ENCODE measurements at regions not wholly inside any gene's neighbourhood (a gene's known extent, or its start where the extent isn't known, plus 50 kb on each side); places are given as distances from the start of the nearest gene placed in this dataset.

GRCh38 chr2:58920001-58920400, 678.9 kb upstream of the FANCL start:
- H3K4me3 ChIP-seq, result no peak overlapping the region
- DNase-seq, result peak; percentile 80
- in situ Hi-C loops (cut with MboI), result no loop called here
- peak overlapping the region; percentile 23; the same call in 1 of the 2 replicates for H3K9ac ChIP-seq
- H3K4me2 ChIP-seq (ENCODE audit: unreplicated experiment), result peak overlapping the region; percentile 27
- peak overlapping the region; percentile 68 for H3K27ac ChIP-seq
- H3K4me1 ChIP-seq (ENCODE audit: insufficient read depth), result peaks cover 68% of the 10 kb centered on the region
- H3K9me2 ChIP-seq (ENCODE audit: insufficient read depth), result no peaks in the 10 kb centered on the region
- 100% methylated on average over 2 of the region's 2 CpGs for WGBS, 2 experiments (ENCODE audit: low coverage in 1 of 2, low lambda C conversion rate in 2 of 2, missing lambda C conversion rate in 2 of 2)
- H3K27me3 ChIP-seq (replicated peaks; ENCODE audit: insufficient read depth), result no peaks in the 10 kb centered on the region
- peaks cover 46% of the 10 kb centered on the region for H3F3A ChIP-seq (ENCODE audit: insufficient read depth)
- H3K36me3 ChIP-seq (ENCODE audit: low read depth), result no peaks in the 10 kb centered on the region
- no peak overlapping the region for H2AFZ ChIP-seq
- no peaks in the 10 kb centered on the region for H3K79me2 ChIP-seq (ENCODE audit: insufficient read depth)
- TF ChIP-seq EZH2phosphoT487 (IDR thresholded peaks at IDR 0.05; ENCODE audit: insufficient read depth, low read depth) (no peak), EZH2 (IDR thresholded peaks at IDR 0.05; ENCODE audit: insufficient read depth, poor library complexity, severe bottlenecking) (no peak)
- no peaks in the 10 kb centered on the region for H4K20me1 ChIP-seq (ENCODE audit: insufficient read depth)
- H3K9me3 ChIP-seq (ENCODE audit: low read depth), result no peaks in the 10 kb centered on the region

DNA sequence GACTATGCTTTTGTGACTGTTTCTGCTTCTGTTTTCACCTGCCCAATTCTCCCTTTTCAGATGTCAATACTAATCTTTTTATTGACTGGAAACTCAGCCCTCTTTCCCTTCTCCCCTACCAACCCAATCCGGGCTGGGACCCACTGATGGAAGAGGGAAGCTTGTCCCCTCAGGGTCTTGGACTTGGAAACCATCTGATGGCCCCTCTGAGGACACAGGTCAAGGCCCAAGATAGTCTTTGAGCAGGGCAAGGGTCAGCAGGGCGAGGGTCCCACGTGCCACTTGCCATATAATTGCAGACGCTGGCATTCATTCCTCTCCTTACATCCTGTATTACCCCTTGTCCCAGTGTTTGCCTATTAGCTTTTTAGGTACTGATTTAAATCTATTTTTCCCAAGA, 678.2 kb upstream of the FANCL start:
- no peak for DNase-seq
- Histone ChIP-seq H3K79me2 (ENCODE audit: insufficient read depth) (no peaks in the 10 kb centered on the region), H3K27ac (peak overlapping the region; percentile 68; the same call in 1 of the 2 replicates), H3K4me1 (ENCODE audit: insufficient read depth) (peaks cover 61% of the 10 kb centered on the region), H3K9ac (no peak overlapping the region), H4K20me1 (ENCODE audit: insufficient read depth) (no peaks in the 10 kb centered on the region), H3K27me3 (replicated peaks; ENCODE audit: insufficient read depth) (no peaks in the 10 kb centered on the region), H3K9me3 (ENCODE audit: low read depth) (no peaks in the 10 kb centered on the region), H3K9me2 (ENCODE audit: insufficient read depth) (no peaks in the 10 kb centered on the region), H2AFZ (no peak overlapping the region), H3K4me2 (ENCODE audit: unreplicated experiment) (no peak overlapping the region), H3F3A (ENCODE audit: insufficient read depth) (peaks cover 39% of the 10 kb centered on the region), H3K36me3 (ENCODE audit: low read depth) (no peaks in the 10 kb centered on the region), H3K4me3 (no peak overlapping the region)
- TF ChIP-seq EZH2phosphoT487 (IDR thresholded peaks at IDR 0.05; ENCODE audit: insufficient read depth, low read depth) (no peak), EZH2 (IDR thresholded peaks at IDR 0.05; ENCODE audit: insufficient read depth, poor library complexity, severe bottlenecking) (no peak)
- in situ Hi-C loops (cut with MboI), result no loop called here
- 97 to 98% methylated on average over 4 of the region's 4 CpGs for WGBS, 2 experiments (ENCODE audit: low coverage in 1 of 2, low lambda C conversion rate in 2 of 2, missing lambda C conversion rate in 2 of 2)

GRCh38 chr2:58918141-58918540, 677.0 kb upstream of the FANCL start:
- WGBS, 2 experiments (ENCODE audit: low coverage in 1 of 2, low lambda C conversion rate in 2 of 2, missing lambda C conversion rate in 2 of 2), result 7% methylated on average over 2 of the region's 2 CpGs

DNA sequence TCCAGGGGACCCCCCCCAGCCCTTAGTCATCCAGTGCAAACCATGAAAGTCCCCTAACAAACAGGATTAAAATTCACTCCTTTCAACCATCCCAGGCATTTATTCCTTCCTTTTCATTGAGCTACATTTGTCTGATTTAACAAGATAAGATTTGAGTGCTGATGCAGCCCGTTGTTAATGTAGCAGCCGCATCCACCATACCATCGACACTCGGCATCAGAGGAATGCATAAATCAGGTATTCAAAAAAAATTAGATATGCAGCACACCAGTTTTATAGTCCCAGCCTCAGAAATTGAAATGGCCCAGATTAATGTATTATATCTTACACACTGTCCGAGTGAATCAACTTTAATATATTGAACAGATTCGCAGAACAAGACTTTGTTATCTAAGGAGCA, 676.5 kb upstream of the FANCL start:
- Histone ChIP-seq H3K27me3 (replicated peaks; ENCODE audit: insufficient read depth) (no peaks in the 10 kb centered on the region), H3K9ac (peak overlapping the region; percentile 15; the same call in 1 of the 2 replicates)

More at GRCh38 chr2:58918141-58918540, 677.0 kb upstream of the FANCL start:
- H3K9ac ChIP-seq, result peak overlapping the region; percentile 15; the same call in 1 of the 2 replicates
- no peaks in the 10 kb centered on the region for H3K9me2 ChIP-seq (ENCODE audit: insufficient read depth)
- H3K27me3 ChIP-seq (replicated peaks; ENCODE audit: insufficient read depth), result no peaks in the 10 kb centered on the region
- H2AFZ ChIP-seq, result no peak overlapping the region
- H3K4me1 ChIP-seq (ENCODE audit: insufficient read depth), result peaks cover 51% of the 10 kb centered on the region
- peak; percentile 88 for DNase-seq
- H3K9me3 ChIP-seq (ENCODE audit: low read depth), result no peaks in the 10 kb centered on the region
- H3K79me2 ChIP-seq (ENCODE audit: insufficient read depth), result no peaks in the 10 kb centered on the region
- TF ChIP-seq EZH2 (IDR thresholded peaks at IDR 0.05; ENCODE audit: insufficient read depth, poor library complexity, severe bottlenecking) (no peak), EZH2phosphoT487 (IDR thresholded peaks at IDR 0.05; ENCODE audit: insufficient read depth, low read depth) (no peak)
- H3K36me3 ChIP-seq (ENCODE audit: low read depth), result no peaks in the 10 kb centered on the region
- H3F3A ChIP-seq (ENCODE audit: insufficient read depth), result peaks cover 30% of the 10 kb centered on the region
- no peak overlapping the region for H3K4me3 ChIP-seq
- H3K4me2 ChIP-seq (ENCODE audit: unreplicated experiment), result peak overlapping the region; percentile 67
- peak overlapping the region; percentile 44 for H3K27ac ChIP-seq
- in situ Hi-C loops (cut with MboI), result no loop called here
- H4K20me1 ChIP-seq (ENCODE audit: insufficient read depth), result no peaks in the 10 kb centered on the region

More for the DNA sequence above, 676.5 kb upstream of the FANCL start:
- Histone ChIP-seq H4K20me1 (ENCODE audit: insufficient read depth) (no peaks in the 10 kb centered on the region), H3K27ac (peak overlapping the region; percentile 44; the same call in 1 of the 2 replicates), H3K4me2 (ENCODE audit: unreplicated experiment) (peak overlapping the region; percentile 67), H3K4me1 (ENCODE audit: insufficient read depth) (peaks cover 49% of the 10 kb centered on the region), H3K4me3 (no peak overlapping the region), H3K79me2 (ENCODE audit: insufficient read depth) (no peaks in the 10 kb centered on the region), H3F3A (ENCODE audit: insufficient read depth) (peaks cover 24% of the 10 kb centered on the region), H3K9me3 (ENCODE audit: low read depth) (no peaks in the 10 kb centered on the region), H3K9me2 (ENCODE audit: insufficient read depth) (no peaks in the 10 kb centered on the region), H2AFZ (no peak overlapping the region), H3K36me3 (ENCODE audit: low read depth) (no peaks in the 10 kb centered on the region)
- in situ Hi-C loops (cut with MboI), result no loop called here
- no peak for DNase-seq
- WGBS, 2 experiments (ENCODE audit: low coverage in 1 of 2, low lambda C conversion rate in 2 of 2, missing lambda C conversion rate in 2 of 2), result 75 to 79% methylated on average over 6 of the region's 6 CpGs
- no peak for TF ChIP-seq EZH2phosphoT487 (IDR thresholded peaks at IDR 0.05; ENCODE audit: insufficient read depth, low read depth)
- no peak for TF ChIP-seq EZH2 (IDR thresholded peaks at IDR 0.05; ENCODE audit: insufficient read depth, poor library complexity, severe bottlenecking)

All from GM23248 (cell line).